GM12878 (cell line): ENCODE measurements at regions not wholly inside any gene's neighbourhood (a gene's known extent, or its start where the extent isn't known, plus 50 kb on each side); places are given as distances from the start of the nearest gene placed in this dataset.

Experiments used
- ATAC-seq: fragments of 200-7000 bp; cut with Tn5 transposase; 3 replicates; pipeline ENCODE4 v1.9.1; 2020; ENCODE audit warnings: mild to moderate bottlenecking, moderate library complexity
- BruUV-seq: library from RNA; stranded (reverse); fragments of 400-500 nt; replicated peaks from 2 replicates; lab custom pipeline; 2021; lab: Mats Ljungman, UMichigan
- CTCF ChIA-PET: fragments of 300-600 bp; sonication (Branson Sonifier 250); formaldehyde crosslinking; extraction: SDS; loops from one replicate; lab custom pipeline; 2021; ENCODE audit warnings: inconsistent platforms; lab: Yijun Ruan, JAX
- POLR2A ChIA-PET: fragments of 350-600 bp; formaldehyde crosslinking; extraction: SDS; loops from one replicate; lab custom pipeline; 2021; ENCODE audit warnings: inconsistent platforms; lab: Charles Lee
- RAD21 ChIA-PET: fragments of 300-600 bp; sonication (Branson Sonifier 250); formaldehyde crosslinking; loops from one replicate; lab custom pipeline; 2023; ENCODE audit warnings: antibody characterized with exemption; ENCODE audit not compliant: unreplicated experiment; lab: Charles Lee
- SMC1A ChIA-PET: fragments of 300-600 bp; sonication (Branson Sonifier 250); formaldehyde crosslinking; loops from one replicate; lab custom pipeline; 2023; ENCODE audit not compliant: unreplicated experiment, uncharacterized antibody; lab: Charles Lee
- DNase-seq: peaks from one replicate; pipeline ENCODE4 v3.0.0-alpha.2; 2011; ENCODE audit warnings: low read depth, low spot score
- FAIRE-seq: peaks from 3 replicates; lab custom pipeline; 2011; peaks lifted over from hg19 to GRCh38; lab: Jason Lieb, UNC
- H2AFZ ChIP-seq: 2 replicates; pipeline ENCODE4 v1.6.0; 2011; ENCODE audit warnings: low read depth, low read length, control low read depth; ENCODE audit not compliant: control insufficient read depth
- H3K27ac ChIP-seq: 2 replicates; pipeline ENCODE4 v1.5.1; 2011; ENCODE audit warnings: control low read depth; ENCODE audit not compliant: control insufficient read depth, insufficient read depth
- H3K27me3 ChIP-seq, 2 experiments: replicated peaks in 1 of 2; 2 replicates each; pipeline versions ENCODE4 v1.6.0 to v1.6.1; 2011; ENCODE audit warnings: low read length in 1 of 2; ENCODE audit not compliant: control insufficient read depth in 2 of 2, insufficient read depth in 2 of 2
- H3K36me3 ChIP-seq, 2 experiments: 2 replicates each; pipeline ENCODE4 v1.5.1; 2011; ENCODE audit warnings: low read length in 1 of 2; ENCODE audit not compliant: control insufficient read depth in 2 of 2, insufficient read depth in 2 of 2
- H3K4me1 ChIP-seq: 2 replicates; pipeline ENCODE4 v1.6.1; 2011; ENCODE audit warnings: mild to moderate bottlenecking, low read length, moderate library complexity, mixed read lengths; ENCODE audit not compliant: control insufficient read depth, insufficient read depth
- H3K4me2 ChIP-seq: 2 replicates; pipeline ENCODE4 v1.6.0; 2011; ENCODE audit warnings: control low read depth; ENCODE audit not compliant: control insufficient read depth, insufficient read depth
- H3K4me3 ChIP-seq: fragments of 200-600 bp; sonication (generic); 2 replicates; pipeline ENCODE4 v1.5.1; 2016
- H3K79me2 ChIP-seq: 2 replicates; pipeline ENCODE4 v1.6.0; 2011; ENCODE audit warnings: low read length; ENCODE audit not compliant: control insufficient read depth, insufficient read depth
- H3K9ac ChIP-seq: 2 replicates; pipeline ENCODE4 v1.8.0; 2011; ENCODE audit warnings: low read length, control low read depth, mixed read lengths; ENCODE audit not compliant: control insufficient read depth, insufficient read depth
- H3K9me3 ChIP-seq: replicated peaks from 3 replicates; pipeline ENCODE4 v1.5.1; 2011; ENCODE audit warnings: mild to moderate bottlenecking, low read length; ENCODE audit not compliant: control insufficient read depth, insufficient read depth
- H4K20me1 ChIP-seq: 2 replicates; pipeline ENCODE4 v1.6.0; 2011; ENCODE audit not compliant: control insufficient read depth, insufficient read depth
- BCLAF1 ChIP-seq: fragments of 450-650 bp; IDR thresholded peaks from 2 replicates; pipeline ENCODE4 v1.6.1; 2017; ENCODE audit warnings: antibody characterized with exemption, mild to moderate bottlenecking, moderate library complexity
- CREM ChIP-seq: IDR thresholded peaks from 2 replicates; pipeline ENCODE4 v1.6.1; 2014; ENCODE audit warnings: antibody characterized with exemption, low read depth
- ESRRA ChIP-seq: IDR thresholded peaks from 2 replicates; pipeline ENCODE4 v1.6.1; 2012; ENCODE audit warnings: mild to moderate bottlenecking, low read length, improper control_type of control experiment
- ETV6 ChIP-seq, 2 experiments: fragments of 450-650 bp in 1 of 2; IDR thresholded peaks in 1 of 2; conservative IDR thresholded peaks in 1 of 2; 2 replicates each; pipeline ENCODE4 v1.6.1; 2014; ENCODE audit warnings: antibody characterized with exemption in 1 of 2, borderline replicate concordance in 1 of 2, low read depth in 1 of 2, mild to moderate bottlenecking in 1 of 2, moderate library complexity in 1 of 2
- JUND ChIP-seq: IDR thresholded peaks from 2 replicates; pipeline ENCODE4 v1.6.1; 2012; ENCODE audit warnings: low read depth, mild to moderate bottlenecking, low read length, improper control_type of control experiment, moderate library complexity
- MTA2 ChIP-seq: fragments of 450-650 bp; IDR thresholded peaks from 2 replicates; pipeline ENCODE4 v1.6.1; 2016; ENCODE audit warnings: low read depth, mild to moderate bottlenecking, moderate library complexity
- PKNOX1 ChIP-seq: fragments of 450-650 bp; IDR thresholded peaks from 2 replicates; pipeline ENCODE4 v1.6.1; 2016; ENCODE audit warnings: mild to moderate bottlenecking
- RAD51 ChIP-seq: fragments of 450-650 bp; IDR thresholded peaks from 2 replicates; pipeline ENCODE4 v1.6.1; 2016; ENCODE audit warnings: moderate library complexity, mild to moderate bottlenecking, inconsistent platforms
- SMAD5 ChIP-seq: IDR thresholded peaks from 2 replicates; pipeline ENCODE4 v1.6.1; 2016; ENCODE audit warnings: antibody characterized with exemption, low read depth
- ZZZ3 ChIP-seq: IDR thresholded peaks from 2 replicates; pipeline ENCODE4 v1.6.1; 2011; ENCODE audit warnings: low read depth; ENCODE audit not compliant: control insufficient read depth, insufficient read length
- WGBS: methylation state at CpG from one replicate; pipeline ENCODE4 v1.1.6; 2016; ENCODE audit warnings: low lambda C conversion rate; ENCODE audit not compliant: insufficient replicate concordance, insufficient coverage; ENCODE audit errors: missing lambda C conversion rate; 5-methylcytosine and 5-hydroxymethylcytosine counted together
- in situ Hi-C: fragments of 300-500 bp; cut with MboI; formaldehyde crosslinking; loops from 9 replicates; pipeline ENCODE4 v1.14.3; 2018; ENCODE audit warnings: mixed read lengths
- intact Hi-C: fragments of 100-400 bp; cut with micrococcal nuclease; formaldehyde crosslinking; loops from one replicate; pipeline ENCODE4 v1.14.2; 2022; ENCODE audit not compliant: unreplicated experiment
- TF ChIP-seq, protein P1 (sequence below): IDR thresholded peaks from 2 replicates; pipeline ENCODE4 v1.6.1; 2011; ENCODE audit warnings: low read depth, mild to moderate bottlenecking, low read length, moderate library complexity, borderline replicate concordance; ENCODE audit errors: extremely low read depth

DNA sequence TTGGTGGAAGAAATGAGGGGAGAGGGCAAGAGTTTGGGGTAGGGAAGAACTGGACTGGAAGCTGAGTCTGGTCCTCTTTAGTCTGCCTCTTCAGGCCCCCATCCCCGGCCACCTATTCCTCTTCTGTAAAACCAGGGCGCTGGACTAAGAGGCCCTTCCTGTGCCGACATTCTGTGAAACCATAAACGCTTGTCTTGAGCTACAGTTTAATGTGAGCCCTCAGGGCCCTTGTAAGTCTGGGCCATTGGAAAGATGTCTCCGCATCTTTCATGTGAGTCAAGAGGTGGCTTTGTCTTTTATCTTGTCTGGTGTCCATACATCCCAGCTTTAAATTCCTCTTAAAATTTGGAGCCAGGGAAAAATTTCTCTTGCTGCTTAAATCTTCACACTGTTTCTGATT, 90.6 kb downstream of the PLCE1 start:
- ATAC-seq (no peak), FAIRE-seq (no peak), DNase-seq (no peak)
- intact Hi-C loops = no loop called here
- in situ Hi-C loops = no loop called here
- Histone ChIP-seq H3K36me3 (no peaks in the 10 kb centered on the region), H2AFZ (no peak overlapping the region), H3K27ac (no peak overlapping the region), H3K4me2 (no peak overlapping the region), H4K20me1 (no peaks in the 10 kb centered on the region), H3K79me2 (no peaks in the 10 kb centered on the region), H3K27me3 (peaks cover 0 to 2% of the 10 kb centered on the region in 2 experiments; a peak in 2 of 4 replicates), H3K9ac (no peak overlapping the region), H3K4me3 (no peak overlapping the region), H3K4me1 (no peaks in the 10 kb centered on the region), H3K9me3 (no peaks in the 10 kb centered on the region)
- ChIA-PET POLR2A (no interaction called here), CTCF (no interaction called here), RAD21 (no interaction called here), SMC1A (interaction anchor here (0.7 kb wide), 1 partner anchor 13 kb away, joined by 3 read pairs; no protein-coding TSS in a partner anchor)
- 44% methylated on average over 5 of the region's 5 CpGs for WGBS
- BruUV-seq = no TSS peak
- TF ChIP-seq CREM (no peak), JUND (no peak), PKNOX1 (no peak), MTA2 (no peak), RAD51 (no peak), ETV6 (conservative IDR thresholded peaks at IDR 0.05 in 1 of 2, IDR thresholded peaks at IDR 0.05 in 1 of 2; ENCODE audit: borderline replicate concordance in 1 of 2, low read depth in 1 of 2) (no peak), BCLAF1 (no peak), SMAD5 (no peak), ESRRA (no peak), ZZZ3 (no peak)
- TF ChIP-seq, protein P1, sequence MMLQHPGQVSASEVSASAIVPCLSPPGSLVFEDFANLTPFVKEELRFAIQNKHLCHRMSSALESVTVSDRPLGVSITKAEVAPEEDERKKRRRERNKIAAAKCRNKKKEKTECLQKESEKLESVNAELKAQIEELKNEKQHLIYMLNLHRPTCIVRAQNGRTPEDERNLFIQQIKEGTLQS = no peak
- TF ChIP-seq, all 136 proteins: peak for 0
